HG02970 (cell line): ENCODE measurements at regions not wholly inside any gene's neighbourhood (a gene's known extent, or its start where the extent isn't known, plus 50 kb on each side); places are given as distances from the start of the nearest gene placed in this dataset.
"Not testable (repeated sequence)": the region's sequence is repeated elsewhere in the genome, so short reads cannot be mapped to it uniquely, and the experiment has no call there.

Source experiments
- ATAC-seq: cut with Tn5 transposase; IDR thresholded peaks from one replicate; pipeline ENCODE4 v1.9.1; 2021; ENCODE audit warnings: mild to moderate bottlenecking, moderate library complexity, moderate number of reproducible peaks; ENCODE audit not compliant: unreplicated experiment, low FRiP score

DNA sequence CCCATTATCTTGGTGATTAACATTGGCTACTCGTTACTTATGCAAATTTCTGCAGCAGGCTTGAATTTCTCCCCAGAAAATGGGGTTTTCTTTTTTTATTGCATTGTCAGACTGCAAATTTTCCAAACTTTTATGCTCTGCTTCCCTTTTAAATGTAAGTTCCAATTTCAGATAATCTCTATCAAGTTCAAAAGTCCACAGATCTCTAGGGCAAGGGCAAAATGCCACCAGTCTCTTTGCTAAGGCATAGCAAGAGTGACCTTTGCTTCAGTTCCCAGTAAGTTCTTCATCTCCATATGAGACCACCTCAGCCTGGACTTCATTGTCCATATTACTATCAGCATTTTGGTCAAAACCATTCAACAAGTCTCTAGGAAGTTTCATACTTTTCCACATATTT is 108.5 kb upstream of the ECI2 start:
- not testable (repeated sequence) for ATAC-seq

DNA sequence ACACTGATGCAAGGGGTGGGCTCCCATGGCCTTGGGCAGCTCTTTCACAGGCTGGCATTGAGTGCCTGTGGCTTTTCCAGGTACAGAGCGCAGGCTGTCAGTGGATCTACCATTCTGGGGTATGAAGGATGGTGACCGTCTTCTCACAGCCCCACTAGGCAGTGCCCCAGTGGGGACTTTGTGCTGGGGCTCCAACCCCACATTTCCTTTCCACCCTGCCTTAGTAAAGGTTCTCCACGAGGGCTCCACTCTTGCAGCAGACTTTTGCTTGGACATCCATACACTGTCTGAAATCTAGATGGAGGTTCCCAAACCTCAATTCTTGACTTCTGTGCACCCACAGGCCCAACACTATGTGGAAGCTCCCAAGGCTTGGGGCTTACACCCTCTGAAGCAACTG is 107.9 kb upstream of the ECI2 start:
- ATAC-seq: no peak

- ATAC-seq: no peak
Measured at GRCh38 chr6:4242601-4243000, 107.2 kb upstream of the ECI2 start.

DNA sequence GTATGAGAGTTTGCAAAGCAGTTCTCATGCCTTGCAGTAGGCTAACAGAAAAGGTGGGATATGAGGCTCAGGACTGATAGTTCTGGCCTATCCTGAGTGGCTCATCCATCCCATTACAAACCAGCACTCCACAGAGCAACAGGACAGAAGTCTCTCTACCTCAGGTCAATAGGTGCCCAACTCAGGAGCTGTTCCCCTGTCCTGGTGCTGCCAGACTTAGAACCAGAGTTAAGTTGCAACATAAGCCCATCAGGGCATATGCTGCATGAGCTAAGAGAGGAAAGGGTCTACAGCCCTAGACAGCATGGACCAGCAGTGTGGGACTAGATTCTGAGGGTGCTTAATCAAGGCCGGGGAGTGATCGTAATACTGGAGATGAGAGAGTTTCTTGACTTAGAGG is 104.8 kb upstream of the ECI2 start:
- ATAC-seq: no peak

DNA sequence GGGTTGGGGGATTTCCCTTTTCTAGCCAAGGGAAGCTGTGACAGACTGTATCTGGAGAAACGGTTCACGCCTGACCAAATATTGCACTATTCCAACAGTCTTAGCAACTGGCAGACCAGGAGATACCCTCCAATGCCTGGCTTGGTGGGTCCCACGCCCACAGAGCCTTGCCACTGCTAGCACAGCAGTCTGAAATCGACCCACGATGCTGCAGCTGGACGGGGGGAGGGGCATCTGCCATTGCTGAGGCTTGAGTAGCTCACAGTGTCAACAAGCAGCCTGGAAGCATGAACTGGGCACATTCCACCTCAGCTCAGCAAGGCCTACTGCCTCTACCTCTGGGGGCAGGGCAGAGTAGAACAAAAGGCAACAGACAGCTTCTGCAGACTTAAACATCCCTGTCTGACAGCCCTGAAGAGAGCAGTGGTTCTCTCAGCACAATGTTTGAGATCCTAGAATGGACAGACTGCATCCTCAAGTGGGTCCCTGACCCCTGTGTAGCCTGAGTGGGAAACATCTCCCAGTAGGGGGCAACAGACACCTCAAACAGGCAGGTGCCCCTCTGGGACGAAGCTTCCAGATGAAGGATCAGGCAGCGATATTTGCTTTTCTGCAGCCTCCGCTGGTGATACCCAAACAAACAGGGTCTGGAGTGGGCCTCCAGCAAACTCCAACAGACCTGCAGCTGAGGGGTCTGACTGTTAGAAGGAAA is 89.9 kb upstream of the ECI2 start:
- ATAC-seq: no peak

DNA sequence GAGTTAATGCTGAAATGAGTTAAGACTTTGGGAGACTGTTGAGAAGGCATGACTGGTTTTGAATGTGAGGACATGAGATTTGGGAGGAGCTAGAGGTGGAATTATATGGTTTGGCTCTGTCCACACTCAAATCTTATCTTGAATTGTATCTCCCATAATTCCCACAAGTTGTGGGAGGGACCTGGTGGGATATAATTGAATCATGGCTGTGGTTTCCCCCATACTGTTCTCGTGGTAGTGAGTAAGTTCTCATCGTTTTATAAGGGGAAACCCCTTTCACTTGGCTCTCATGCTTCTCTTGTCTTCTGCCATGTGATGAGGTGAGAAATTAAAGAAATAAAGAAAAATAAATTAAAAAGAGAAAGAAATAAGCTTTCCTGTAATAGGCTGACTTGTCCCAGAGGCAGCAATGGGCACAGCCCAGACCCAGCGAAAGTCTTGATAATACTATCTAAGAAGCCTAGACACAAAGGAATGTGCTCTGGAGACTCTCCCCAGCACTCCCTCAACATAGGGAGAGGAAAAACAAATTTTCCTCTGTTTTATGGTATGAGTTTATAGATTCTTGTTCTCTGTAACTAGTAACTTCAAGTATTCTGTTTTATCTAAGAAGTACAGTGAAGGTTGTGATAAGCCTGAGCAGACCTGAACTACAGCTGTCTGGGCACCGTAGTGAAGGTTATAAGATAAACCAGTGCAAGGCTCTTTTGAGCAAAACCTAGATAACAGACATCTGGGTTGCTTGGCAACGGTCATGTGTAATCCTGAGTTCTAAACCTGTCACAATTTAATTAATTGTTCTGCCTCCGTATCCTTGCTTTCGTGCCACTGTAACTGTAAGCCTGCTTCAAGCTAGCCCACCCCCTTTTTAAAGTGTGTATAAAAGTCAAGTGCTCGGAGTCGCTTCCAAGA is 88.9 kb upstream of the ECI2 start:
- no peak for ATAC-seq

GRCh38 chr6:4220558-4220957 is 85.2 kb upstream of the ECI2 start:
- no peak for ATAC-seq

- not testable (repeated sequence) for ATAC-seq
Measured at GRCh38 chr6:4218619-4219317, 83.4 kb upstream of the ECI2 start.

GRCh38 chr6:4212588-4212987 is 77.2 kb upstream of the ECI2 start:
- ATAC-seq: no peak

- ATAC-seq: no peak
Measured at GRCh38 chr6:4210629-4211419, 75.4 kb upstream of the ECI2 start.

- no peak for ATAC-seq
Measured at GRCh38 chr6:4209196-4209595, 73.8 kb upstream of the ECI2 start.

GRCh38 chr6:4208158-4208557 is 72.8 kb upstream of the ECI2 start:
- ATAC-seq: no peak

GRCh38 chr6:4203642-4204417 is 68.5 kb upstream of the ECI2 start:
- not testable (repeated sequence) for ATAC-seq

- no peak for ATAC-seq
Measured at GRCh38 chr6:4192627-4193026, 57.3 kb upstream of the ECI2 start.

GRCh38 chr6:4192173-4192572 is 56.8 kb upstream of the ECI2 start:
- no peak for ATAC-seq

DNA sequence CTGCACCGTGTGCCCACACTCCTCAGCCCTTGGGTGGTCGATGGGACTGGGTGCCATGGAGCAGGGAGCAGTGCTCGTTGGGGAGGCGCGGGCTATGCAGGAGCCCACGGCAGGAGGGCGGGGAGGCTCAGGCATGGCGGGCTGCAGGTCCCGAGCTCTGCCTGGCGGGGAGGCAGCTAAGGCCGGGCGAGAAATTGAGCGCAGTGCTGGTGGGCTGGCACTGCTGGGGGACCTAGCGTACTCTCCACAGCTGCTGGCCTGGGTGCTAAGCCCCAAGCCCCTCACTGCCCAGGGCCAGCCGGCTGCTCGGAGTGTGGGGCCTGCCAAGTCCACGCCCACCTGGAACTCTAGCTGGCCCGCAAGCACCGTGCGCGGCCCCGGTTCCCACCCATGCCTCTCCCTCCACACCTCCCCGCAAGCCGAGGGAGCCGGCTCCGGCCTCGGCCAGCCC is 55.9 kb upstream of the ECI2 start:
- ATAC-seq: no peak

GRCh38 chr6:4189249-4189648 is 53.9 kb upstream of the ECI2 start:
- ATAC-seq: no peak

DNA sequence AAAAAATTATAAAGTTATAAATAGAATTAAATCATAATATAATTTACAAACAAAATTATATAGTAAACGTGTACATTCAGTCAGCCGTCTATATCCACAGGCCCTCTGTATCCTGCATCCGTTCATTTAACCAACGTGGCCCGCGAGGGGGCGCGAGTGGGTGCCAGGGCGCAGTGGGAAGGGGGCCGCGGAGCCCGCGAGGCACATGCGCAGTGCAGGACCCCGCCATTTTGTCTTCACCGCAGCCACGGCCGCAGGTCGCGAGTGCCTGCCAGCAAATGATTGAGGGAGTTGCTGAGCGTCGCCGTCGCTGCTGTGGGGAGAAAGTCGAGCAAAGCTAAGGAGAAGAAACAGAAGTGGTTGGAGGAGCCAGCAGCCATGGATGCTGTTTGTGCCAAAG is 53.4 kb upstream of the ECI2 start:
- ATAC-seq: no peak

GRCh38 chr6:4187480-4187879 is 52.1 kb upstream of the ECI2 start:
- no peak for ATAC-seq

- ATAC-seq: no peak
Measured at GRCh38 chr6:4186385-4186784, 51.0 kb upstream of the ECI2 start.
